HG03565 (cell line): ENCODE measurements at regions not wholly inside any gene's neighbourhood (a gene's known extent, or its start where the extent isn't known, plus 50 kb on each side); places are given as distances from the start of the nearest gene placed in this dataset.
"Not testable (repeated sequence)": the region's sequence is repeated elsewhere in the genome, so short reads cannot be mapped to it uniquely, and the experiment has no call there.

ENCODE experiments used
- ATAC-seq: cut with Tn5 transposase; IDR thresholded peaks from one replicate; pipeline ENCODE4 v1.9.1; 2021; ENCODE audit warnings: mild to moderate bottlenecking, moderate library complexity; ENCODE audit not compliant: unreplicated experiment

GRCh38 chr21:6363591-6363990 is 4157.8 kb upstream of the TPTE start:
- ATAC-seq, result peak; percentile 72

GRCh38 chr21:6368824-6369223 is 4152.6 kb upstream of the TPTE start:
- ATAC-seq, result not testable (repeated sequence)

- not testable (repeated sequence) for ATAC-seq
These were observed 4148.1 kb upstream of the TPTE start for GRCh38 chr21:6373253-6373652.

- not testable (repeated sequence) for ATAC-seq
These were observed 4147.2 kb upstream of the TPTE start for GRCh38 chr21:6374232-6374631.

GRCh38 chr21:6374926-6375325 is 4146.5 kb upstream of the TPTE start:
- not testable (repeated sequence) for ATAC-seq

- not testable (repeated sequence) for ATAC-seq
These were observed 4145.6 kb upstream of the TPTE start for GRCh38 chr21:6375776-6376175.

- ATAC-seq, result not testable (repeated sequence)
These were observed 4144.9 kb upstream of the TPTE start for GRCh38 chr21:6376321-6377070.
